Activated T-cell treated with anti-CD3 and anti-CD28 coated beads, Interleukin-2, amount 50 U/mL, for 72 hours (primary cell): ENCODE measurements at regions not wholly inside any gene's neighbourhood (a gene's known extent, or its start where the extent isn't known, plus 50 kb on each side); places are given as distances from the start of the nearest gene placed in this dataset.

Experiments
- ATAC-seq, 2 donors: fragments of 150-1000 bp; cut with Tn5 transposase; replicated peaks in 1 of 2; 2 replicates each; pipeline ENCODE4 v1.10.0; 2021; ENCODE audit warnings: moderate library complexity in 2 of 2, mild to moderate bottlenecking in 1 of 2
- DNase-seq, 2 donors: peaks; one replicate each; pipeline ENCODE4 v3.0.0; 2021 to 2022; ENCODE audit warnings: mixed read lengths in 1 of 2
- H3K27ac Mint-ChIP-seq: one replicate; pipeline ENCODE4 v1.8.0; 2022; ENCODE audit warnings: mild to moderate bottlenecking, moderate library complexity, mixed read lengths
- H3K27me3 Mint-ChIP-seq: one replicate; pipeline ENCODE4 v1.8.0; 2022; ENCODE audit warnings: low read depth, mixed read lengths
- H3K36me3 Mint-ChIP-seq, 2 donors: one replicate each; pipeline ENCODE4 v1.8.0; 2022; ENCODE audit warnings: mixed read lengths in 2 of 2, mild to moderate bottlenecking in 1 of 2; ENCODE audit not compliant: insufficient read depth in 2 of 2
- H3K4me1 Mint-ChIP-seq: one replicate; pipeline ENCODE4 v1.8.0; 2022; ENCODE audit warnings: low read depth, mixed read lengths
- H3K4me3 Mint-ChIP-seq, 2 donors: one replicate each; pipeline ENCODE4 v1.8.0; 2022; ENCODE audit warnings: mild to moderate bottlenecking in 2 of 2, mixed read lengths in 2 of 2, moderate library complexity in 2 of 2
- H3K9me3 Mint-ChIP-seq, 2 donors: one replicate each; pipeline ENCODE4 v1.8.0; 2022; ENCODE audit warnings: mixed read lengths in 2 of 2

DNA sequence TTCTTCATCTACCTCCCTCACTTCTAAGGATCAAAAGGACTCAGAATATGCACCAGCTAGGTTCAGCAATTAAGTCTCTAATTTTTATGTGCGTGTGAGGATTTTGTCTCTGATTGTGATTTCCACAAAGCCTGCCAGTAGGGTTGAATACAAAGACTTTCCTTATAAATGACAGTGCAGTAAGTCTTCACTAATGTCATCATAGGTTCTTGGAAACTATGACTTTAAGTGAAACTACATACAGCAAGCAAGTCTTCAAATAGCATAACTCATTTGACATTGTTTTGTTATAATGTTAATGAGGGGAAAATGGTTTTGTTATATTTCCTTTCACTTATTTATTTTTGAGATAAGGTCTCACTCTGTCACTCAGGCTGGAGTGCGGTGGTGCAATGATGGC, 526.3 kb upstream of the DCC start:
- ATAC-seq (no peak), DNase-seq (no peak)
- Mint-ChIP-seq H3K36me3 (no peaks in the 10 kb centered on the region), H3K4me3 (no peak overlapping the region), H3K27ac (no peak overlapping the region), H3K27me3 (no peaks in the 10 kb centered on the region), H3K4me1 (no peaks in the 10 kb centered on the region), H3K9me3 (no peaks in the 10 kb centered on the region)

DNA sequence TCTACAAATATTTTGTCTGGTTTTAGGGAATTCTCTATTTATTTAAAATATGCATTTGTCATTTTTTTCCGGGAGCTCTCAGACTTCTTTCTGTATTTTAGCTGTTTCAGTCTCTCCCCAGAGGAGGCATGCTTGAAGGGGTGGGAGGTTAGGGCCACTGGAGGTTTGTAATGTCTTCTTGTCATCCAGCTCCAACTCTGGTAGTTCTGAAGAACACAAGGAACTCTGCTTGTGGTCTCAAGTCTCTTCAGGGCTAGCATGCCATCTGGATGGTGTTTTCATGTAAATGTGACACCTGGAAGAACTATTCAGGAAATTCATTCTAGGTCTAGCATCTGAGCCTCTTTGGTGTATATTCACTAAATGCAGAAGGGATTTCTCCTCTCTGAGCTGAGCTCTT, 518.4 kb upstream of the DCC start:
- Mint-ChIP-seq H3K27me3 (no peaks in the 10 kb centered on the region), H3K27ac (no peak overlapping the region), H3K36me3 (no peaks in the 10 kb centered on the region), H3K4me1 (no peaks in the 10 kb centered on the region), H3K4me3 (no peak overlapping the region), H3K9me3 (peaks cover 0 to 6% of the 10 kb centered on the region in 2 donors)
- ATAC-seq: no peak
- no peak for DNase-seq

DNA sequence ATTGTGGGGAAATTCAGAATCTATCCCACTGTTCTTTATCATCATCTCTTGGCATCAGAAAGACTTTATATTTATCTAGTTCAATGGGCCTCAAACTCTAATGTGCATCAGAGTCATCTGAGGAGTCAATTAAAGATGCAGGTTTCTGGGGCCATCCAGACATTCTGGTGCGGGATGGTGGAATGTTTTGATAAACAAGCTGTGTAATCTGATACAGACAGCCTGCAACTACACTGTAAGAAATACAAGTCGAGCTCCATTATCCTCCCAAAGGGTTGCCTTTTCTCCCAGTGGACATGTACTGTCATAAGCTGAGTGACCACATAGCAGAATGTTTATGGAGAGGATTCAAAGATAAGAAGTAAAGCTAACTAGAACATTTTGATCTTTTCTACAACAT, 515.3 kb upstream of the DCC start:
- Mint-ChIP-seq H3K36me3 (peaks cover 0 to 2% of the 10 kb centered on the region in 2 donors), H3K4me1 (no peaks in the 10 kb centered on the region), H3K27me3 (no peaks in the 10 kb centered on the region), H3K9me3 (peaks cover 5 to 6% of the 10 kb centered on the region in 2 donors), H3K4me3 (no peak overlapping the region), H3K27ac (no peak overlapping the region)
- ATAC-seq: no peak
- no peak for DNase-seq

DNA sequence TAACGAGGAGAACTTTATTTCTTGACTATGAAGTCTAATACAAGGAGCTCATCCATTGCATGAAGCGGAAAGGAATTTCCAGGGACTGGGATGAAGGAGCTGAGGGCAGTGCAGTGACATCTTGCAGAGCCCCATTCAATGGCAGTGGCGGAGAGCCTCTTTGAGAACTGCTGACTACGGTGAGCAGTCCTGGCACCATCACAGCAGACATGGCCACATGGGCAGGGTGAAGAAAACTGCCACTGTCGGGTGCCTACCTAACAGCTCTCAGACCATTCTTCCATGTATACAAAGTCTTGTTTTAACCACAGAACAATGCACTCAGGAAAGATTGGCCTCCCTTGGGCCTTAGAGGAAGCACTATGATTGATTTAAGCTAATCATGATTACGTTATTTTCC, 506.1 kb upstream of the DCC start:
- DNase-seq: no peak
- H3K4me3 Mint-ChIP-seq: no peak overlapping the region
- no peaks in the 10 kb centered on the region for H3K4me1 Mint-ChIP-seq

DNA sequence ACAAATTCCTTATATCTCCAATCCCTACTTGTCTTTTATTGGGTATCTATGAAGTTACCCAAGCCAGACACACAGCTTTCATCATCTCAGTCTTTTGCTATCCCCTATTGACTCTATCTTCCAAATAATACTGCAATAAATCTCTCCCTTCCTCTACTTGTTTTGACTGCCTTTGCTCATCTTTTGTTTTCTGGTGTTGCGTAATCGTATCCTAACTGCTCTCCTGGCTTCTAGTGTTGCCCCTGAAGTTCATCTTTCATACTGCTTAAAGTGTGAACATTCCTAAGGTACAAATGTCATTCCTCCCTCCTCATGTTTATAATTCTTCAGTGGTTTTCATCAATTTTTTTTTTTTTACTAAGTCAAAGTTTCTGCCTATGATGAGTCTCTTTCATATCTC, 491.3 kb upstream of the DCC start:
- ATAC-seq: no peak
- no peaks in the 10 kb centered on the region for H3K27me3 Mint-ChIP-seq
- no peak for DNase-seq
- H3K36me3 Mint-ChIP-seq: no peaks in the 10 kb centered on the region
- peaks cover 12 to 16% of the 10 kb centered on the region in 2 donors for H3K9me3 Mint-ChIP-seq
- no peak overlapping the region for H3K4me3 Mint-ChIP-seq
- H3K4me1 Mint-ChIP-seq: no peaks in the 10 kb centered on the region
- H3K27ac Mint-ChIP-seq: no peak overlapping the region

More for the DNA sequence above, 506.1 kb upstream of the DCC start:
- H3K9me3 Mint-ChIP-seq: peaks cover 0 to 2% of the 10 kb centered on the region in 2 donors
- H3K27ac Mint-ChIP-seq: no peak overlapping the region
- ATAC-seq: no peak
- peaks cover 0 to 1% of the 10 kb centered on the region in 2 donors for H3K36me3 Mint-ChIP-seq
- no peaks in the 10 kb centered on the region for H3K27me3 Mint-ChIP-seq

DNA sequence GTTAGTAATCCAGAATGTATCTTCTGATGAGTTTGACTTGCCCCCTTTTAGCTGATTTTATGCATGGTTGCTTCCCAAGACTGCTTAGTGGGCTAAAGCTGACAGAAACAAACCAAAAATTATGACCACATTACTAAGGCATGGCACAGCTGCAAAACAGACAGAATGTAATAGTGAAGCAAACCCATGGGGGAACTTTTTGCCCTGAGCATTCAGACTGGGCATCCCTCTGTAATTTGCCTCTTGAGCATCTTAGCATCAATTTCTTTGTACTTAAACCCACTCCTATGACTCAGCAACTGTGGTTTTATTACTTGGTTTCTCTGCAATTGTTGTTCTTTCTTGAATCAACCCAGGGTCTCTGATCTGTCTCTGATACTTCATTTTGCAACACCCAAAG, 487.3 kb upstream of the DCC start:
- Mint-ChIP-seq H3K4me3 (no peak overlapping the region), H3K27me3 (no peaks in the 10 kb centered on the region), H3K4me1 (no peaks in the 10 kb centered on the region), H3K36me3 (no peaks in the 10 kb centered on the region), H3K27ac (no peak overlapping the region), H3K9me3 (peaks cover 6 to 12% of the 10 kb centered on the region in 2 donors)
- ATAC-seq: no peak
- no peak for DNase-seq

DNA sequence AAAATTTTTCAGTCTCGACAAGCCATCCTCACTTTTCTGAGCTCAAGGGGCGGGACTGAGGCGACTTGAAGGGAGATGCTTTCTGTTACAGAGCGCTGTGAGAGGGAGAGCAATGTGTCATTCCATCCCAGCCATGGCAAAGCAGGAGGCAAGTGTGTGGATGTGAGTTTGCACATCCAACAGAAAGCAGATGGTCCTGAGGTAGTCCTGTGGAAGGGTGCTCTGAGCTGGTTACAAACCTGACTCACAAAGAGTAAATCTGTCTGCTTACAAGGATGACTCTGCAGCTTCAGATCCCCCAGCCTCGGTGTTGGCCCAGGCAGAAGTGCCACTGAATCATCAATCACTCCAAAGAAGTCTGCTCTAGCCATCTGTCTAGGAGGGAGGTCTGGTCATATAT, 482.0 kb upstream of the DCC start:
- H3K4me1 Mint-ChIP-seq: no peaks in the 10 kb centered on the region
- H3K36me3 Mint-ChIP-seq: no peaks in the 10 kb centered on the region
- no peaks in the 10 kb centered on the region for H3K27me3 Mint-ChIP-seq
- no peak overlapping the region for H3K4me3 Mint-ChIP-seq
- ATAC-seq: no peak
- no peak for DNase-seq
- H3K9me3 Mint-ChIP-seq: peaks cover 3 to 4% of the 10 kb centered on the region in 2 donors
- no peak overlapping the region for H3K27ac Mint-ChIP-seq

DNA sequence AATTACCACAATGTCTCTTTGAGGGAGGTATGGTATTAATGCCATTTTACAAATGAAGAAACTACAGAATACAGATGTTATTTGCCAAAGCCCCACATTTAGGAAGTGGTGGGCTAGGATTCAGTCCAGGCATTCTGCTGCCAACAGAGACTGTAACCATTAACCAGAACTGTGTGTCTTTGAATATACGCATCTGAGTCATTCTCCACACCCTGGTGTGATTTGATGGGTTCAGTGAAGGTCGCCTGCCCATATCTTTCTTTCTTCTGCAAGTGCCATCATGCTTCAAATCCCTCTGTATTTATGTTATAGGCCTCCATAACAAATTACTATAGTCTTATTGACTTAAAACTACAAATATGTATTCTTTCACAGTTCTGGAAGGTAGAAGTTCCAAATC, 479.0 kb upstream of the DCC start:
- no peak overlapping the region for H3K4me3 Mint-ChIP-seq
- ATAC-seq: no peak
- H3K27me3 Mint-ChIP-seq: no peaks in the 10 kb centered on the region
- no peaks in the 10 kb centered on the region for H3K36me3 Mint-ChIP-seq
- H3K27ac Mint-ChIP-seq: no peak overlapping the region
- no peak for DNase-seq
- no peaks in the 10 kb centered on the region for H3K4me1 Mint-ChIP-seq
- peaks cover 0 to 7% of the 10 kb centered on the region in 2 donors for H3K9me3 Mint-ChIP-seq

DNA sequence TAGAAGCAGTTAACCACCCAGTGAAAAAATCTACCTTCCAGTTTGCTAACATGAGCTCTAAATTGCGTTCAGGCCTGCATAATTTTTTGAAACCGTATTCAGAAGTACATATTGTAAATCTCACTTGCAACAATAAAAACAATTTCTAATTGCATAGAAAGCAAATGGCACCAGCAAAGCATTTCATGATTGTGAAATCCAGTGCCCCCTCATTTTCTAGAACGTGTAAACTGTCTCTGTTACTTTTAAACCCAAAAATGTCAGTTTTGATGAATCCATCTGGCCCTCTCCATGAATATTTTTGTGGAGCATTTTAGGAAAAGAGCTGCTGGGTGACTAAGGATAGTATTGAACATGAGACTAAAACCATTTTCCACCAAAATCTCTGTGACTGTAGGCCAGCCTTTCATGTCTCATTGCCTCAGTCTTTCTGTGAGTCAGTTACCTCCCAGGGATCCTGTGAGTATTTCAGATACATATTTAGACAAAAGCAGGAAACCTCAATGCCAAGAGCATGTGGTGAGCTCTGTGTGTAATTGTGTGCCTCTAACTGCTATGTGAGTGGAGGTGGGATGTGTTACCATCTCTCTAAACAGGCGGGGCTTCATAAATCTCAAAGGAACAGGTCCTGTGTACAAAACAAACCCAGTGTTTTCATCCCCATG, 477.8 kb upstream of the DCC start:
- Mint-ChIP-seq H3K9me3 (peaks cover 0 to 7% of the 10 kb centered on the region in 2 donors), H3K27me3 (no peaks in the 10 kb centered on the region), H3K27ac (no peak overlapping the region), H3K4me1 (no peaks in the 10 kb centered on the region), H3K36me3 (no peaks in the 10 kb centered on the region), H3K4me3 (no peak overlapping the region)
- DNase-seq: no peak
- ATAC-seq: no peak

DNA sequence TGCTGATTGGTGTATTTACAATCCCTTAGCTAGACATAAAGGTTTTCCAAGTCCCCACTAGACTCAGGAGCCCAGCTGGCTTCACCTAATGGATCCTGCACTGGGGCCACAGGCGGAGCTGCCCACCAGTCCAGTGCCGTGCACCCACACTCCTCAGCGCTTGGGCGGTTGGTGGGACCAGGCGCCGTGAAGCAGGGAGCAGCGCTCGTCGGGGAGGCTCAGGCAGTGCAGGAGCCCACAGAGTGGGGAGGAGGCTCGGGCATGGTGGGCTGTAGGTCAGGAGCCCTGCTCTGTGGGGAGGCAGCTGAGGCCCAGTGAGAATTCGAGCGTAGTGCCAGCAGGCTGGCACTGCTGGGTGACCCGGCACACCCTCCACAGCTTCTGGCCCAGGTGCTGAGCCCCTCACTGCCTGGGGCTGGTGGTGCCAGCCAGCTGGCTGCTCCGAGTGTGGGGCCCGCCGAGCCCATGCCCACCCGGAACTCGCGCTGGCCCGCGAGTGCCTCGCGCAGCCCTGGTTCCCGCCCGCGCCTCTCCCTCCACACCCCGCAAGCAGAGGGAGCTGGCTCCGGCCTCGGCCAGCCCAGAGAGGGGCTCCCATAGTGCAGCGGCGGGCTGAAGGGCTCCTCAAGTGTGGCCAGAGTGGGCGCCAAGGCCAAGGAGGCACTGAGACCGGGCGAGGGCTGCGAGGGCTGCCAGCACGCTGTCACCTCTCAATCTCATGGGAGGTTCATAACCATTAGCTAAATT, 475.6 kb upstream of the DCC start:
- H3K4me1 Mint-ChIP-seq: no peaks in the 10 kb centered on the region
- H3K27me3 Mint-ChIP-seq: no peaks in the 10 kb centered on the region
- H3K9me3 Mint-ChIP-seq: peaks cover 5 to 10% of the 10 kb centered on the region in 2 donors
- H3K4me3 Mint-ChIP-seq: no peak overlapping the region
- DNase-seq (no peak), ATAC-seq (no peak)
- no peaks in the 10 kb centered on the region for H3K36me3 Mint-ChIP-seq
- no peak overlapping the region for H3K27ac Mint-ChIP-seq

DNA sequence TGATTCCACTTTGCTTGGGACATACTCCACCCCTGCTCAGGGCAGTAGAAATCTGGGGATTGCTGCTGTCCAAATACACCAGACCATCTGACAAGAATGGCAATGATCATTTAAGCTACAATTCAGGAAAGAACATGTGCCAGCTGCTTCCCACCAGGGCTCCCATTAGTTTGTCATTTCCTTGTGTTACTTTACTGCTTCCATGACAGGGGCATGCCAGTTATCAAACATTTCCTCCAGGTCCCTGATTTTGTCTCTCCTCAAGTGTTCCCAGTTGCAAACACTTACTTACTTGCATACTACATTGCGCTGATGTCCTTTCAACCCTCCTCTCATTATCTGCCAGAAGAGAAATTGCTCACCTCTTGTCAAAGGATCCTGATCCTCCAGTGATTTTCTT, 474.5 kb upstream of the DCC start:
- no peak overlapping the region for H3K27ac Mint-ChIP-seq
- peaks cover 9 to 14% of the 10 kb centered on the region in 2 donors for H3K9me3 Mint-ChIP-seq
- DNase-seq: no peak
- no peaks in the 10 kb centered on the region for H3K36me3 Mint-ChIP-seq
- H3K4me1 Mint-ChIP-seq: no peaks in the 10 kb centered on the region
- H3K27me3 Mint-ChIP-seq: no peaks in the 10 kb centered on the region
- no peak overlapping the region for H3K4me3 Mint-ChIP-seq
- ATAC-seq: no peak

DNA sequence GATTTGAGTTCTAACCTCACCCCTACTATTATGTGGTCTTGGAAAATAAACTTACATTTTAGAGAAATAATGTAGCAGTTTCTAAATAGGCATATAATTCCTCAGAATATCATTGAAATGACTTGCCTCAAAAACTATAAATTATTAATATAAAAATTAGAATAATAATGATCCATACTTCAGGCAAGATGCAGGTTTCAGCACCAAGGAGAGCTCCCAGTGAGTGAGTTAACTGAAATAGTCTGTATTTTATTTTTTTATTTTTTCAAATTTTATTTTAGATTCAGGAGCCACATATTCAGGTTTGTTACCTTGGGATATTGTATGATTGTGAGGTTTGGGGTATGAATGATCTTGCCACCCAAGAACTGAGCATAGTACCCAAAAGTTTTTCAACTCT, 472.2 kb upstream of the DCC start:
- Mint-ChIP-seq H3K4me1 (no peaks in the 10 kb centered on the region), H3K36me3 (no peaks in the 10 kb centered on the region), H3K4me3 (no peak overlapping the region), H3K9me3 (peaks cover 11 to 17% of the 10 kb centered on the region in 2 donors), H3K27me3 (no peaks in the 10 kb centered on the region), H3K27ac (no peak overlapping the region)
- DNase-seq: no peak
- ATAC-seq: no peak

DNA sequence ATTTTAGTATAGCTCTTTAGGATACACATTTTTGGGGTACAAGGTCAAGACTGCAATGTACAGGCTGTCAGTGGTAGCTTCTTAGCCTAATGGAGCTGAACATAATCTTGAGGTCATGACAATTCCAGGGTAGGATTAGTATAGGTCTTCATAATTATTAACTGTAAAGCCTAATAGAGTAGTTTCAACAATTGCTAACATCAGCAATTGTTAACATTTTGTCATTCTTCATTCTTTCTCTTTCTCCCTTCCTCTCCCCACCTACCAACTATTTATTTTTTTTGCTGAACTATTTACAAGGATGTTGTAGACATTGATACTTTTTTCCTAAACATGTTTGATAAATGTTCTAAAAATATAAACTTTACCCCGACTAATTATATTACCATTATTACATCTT, 461.3 kb upstream of the DCC start:
- ATAC-seq: no peak
- Mint-ChIP-seq H3K27me3 (no peaks in the 10 kb centered on the region), H3K36me3 (no peaks in the 10 kb centered on the region), H3K9me3 (peaks cover 2 to 6% of the 10 kb centered on the region in 2 donors), H3K4me1 (no peaks in the 10 kb centered on the region), H3K27ac (no peak overlapping the region), H3K4me3 (no peak overlapping the region)
- DNase-seq: no peak

DNA sequence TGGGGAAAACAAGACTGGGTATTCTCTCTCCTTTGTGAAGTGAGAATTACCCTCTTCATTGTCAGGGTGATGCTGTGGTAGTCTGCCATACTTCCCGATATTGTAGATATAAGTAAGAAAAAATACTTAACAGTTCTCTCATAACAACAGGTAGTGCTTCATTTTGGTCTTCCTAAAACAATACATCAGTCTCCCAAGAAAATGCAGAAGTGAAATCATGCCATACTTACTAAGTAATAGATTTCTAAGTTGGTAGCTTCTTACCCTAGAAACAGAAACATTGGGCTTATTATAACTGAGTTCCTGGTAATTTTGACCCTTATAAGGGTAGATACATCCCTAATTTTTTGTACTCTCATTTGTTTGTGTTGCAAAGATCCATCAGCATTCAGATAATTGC, 460.7 kb upstream of the DCC start:
- peaks cover 2 to 6% of the 10 kb centered on the region in 2 donors for H3K9me3 Mint-ChIP-seq
- no peaks in the 10 kb centered on the region for H3K27me3 Mint-ChIP-seq
- H3K4me3 Mint-ChIP-seq: no peak overlapping the region
- H3K4me1 Mint-ChIP-seq: no peaks in the 10 kb centered on the region
- DNase-seq (no peak), ATAC-seq (no peak)
- no peaks in the 10 kb centered on the region for H3K36me3 Mint-ChIP-seq
- H3K27ac Mint-ChIP-seq: no peak overlapping the region
